ENCODE measurements at regions not wholly inside any gene's neighbourhood (a gene's known extent, or its start where the extent isn't known, plus 50 kb on each side); places are given as distances from the start of the nearest gene placed in this dataset.

GRCh38 chr7:81221527-81222217 lies 302.8 kb upstream of the SEMA3C start:
- no peaks in the 10 kb centered on the region for H3K4me1 ChIP-seq (ENCODE audit: control insufficient read depth, insufficient read depth, low read length)

DNA sequence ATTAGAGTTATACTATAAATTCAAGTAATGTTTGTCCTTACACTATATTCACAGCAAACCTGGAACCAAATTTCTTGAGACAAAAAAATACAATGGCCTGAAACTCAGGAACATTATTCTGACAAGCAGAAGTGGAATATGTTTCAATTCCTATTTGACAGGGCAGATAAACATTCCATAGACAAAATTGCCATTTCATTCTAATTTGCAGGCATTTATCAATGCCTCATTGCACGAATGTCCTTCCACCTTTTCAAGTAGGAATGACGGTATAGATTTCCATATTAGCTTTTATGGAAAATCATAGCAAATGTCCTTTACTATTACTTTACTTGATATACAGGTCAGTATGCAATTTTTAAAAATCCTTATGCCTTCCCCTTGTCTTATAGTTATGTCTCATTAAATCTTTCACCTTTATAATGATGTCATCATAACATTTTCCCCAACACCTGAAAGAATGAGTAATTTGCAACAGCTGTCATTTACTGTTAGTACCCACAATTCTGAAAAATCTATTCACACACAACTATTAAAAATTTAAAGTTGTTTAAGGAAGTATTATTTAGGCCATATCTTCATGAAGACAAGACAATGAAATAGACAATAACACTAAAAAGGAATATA lies 299.7 kb upstream of the SEMA3C start:
- H3K4me3 ChIP-seq (ENCODE audit: low read depth, low read length) = no peak overlapping the region
- no CpG with 5 or more reads among the region's 2 CpGs for WGBS (ENCODE audit: insufficient coverage)
- H3K27me3 ChIP-seq (ENCODE audit: control insufficient read depth, insufficient read depth, low read length) = no peaks in the 10 kb centered on the region
- no peaks in the 10 kb centered on the region for H3K4me1 ChIP-seq (ENCODE audit: control insufficient read depth, insufficient read depth, low read length)
- no peaks in the 10 kb centered on the region for H3K36me3 ChIP-seq (ENCODE audit: control insufficient read depth, insufficient read depth, low read length)
- no peak for DNase-seq (ENCODE audit: low read depth in 4 of 6, low spot score in 6 of 6)
- no peak overlapping the region for H3K27ac ChIP-seq (ENCODE audit: low read depth, low read length)
- H3K9me3 ChIP-seq (ENCODE audit: control insufficient read depth, insufficient read depth, low read length) = no peaks in the 10 kb centered on the region

More at GRCh38 chr7:81221527-81222217, 302.8 kb upstream of the SEMA3C start:
- Histone ChIP-seq H3K36me3 (ENCODE audit: control insufficient read depth, insufficient read depth, low read length) (no peaks in the 10 kb centered on the region), H3K27me3 (ENCODE audit: control insufficient read depth, insufficient read depth, low read length) (no peaks in the 10 kb centered on the region), H3K27ac (ENCODE audit: low read depth, low read length) (no peak overlapping the region), H3K4me3 (ENCODE audit: low read depth, low read length) (no peak overlapping the region), H3K9me3 (ENCODE audit: control insufficient read depth, insufficient read depth, low read length) (peaks cover 2% of the 10 kb centered on the region)
- WGBS (ENCODE audit: insufficient coverage) = 86% methylated on average over 1 of the region's 3 CpGs
- no peak for DNase-seq (ENCODE audit: low read depth in 4 of 6, low spot score in 6 of 6)

GRCh38 chr7:81213394-81213793 lies 294.5 kb upstream of the SEMA3C start:
- no peaks in the 10 kb centered on the region for H3K27me3 ChIP-seq (ENCODE audit: control insufficient read depth, insufficient read depth, low read length)
- no peak for DNase-seq (ENCODE audit: low read depth in 4 of 6, low spot score in 6 of 6)
- H3K36me3 ChIP-seq (ENCODE audit: control insufficient read depth, insufficient read depth, low read length) = no peaks in the 10 kb centered on the region
- no peaks in the 10 kb centered on the region for H3K4me1 ChIP-seq (ENCODE audit: control insufficient read depth, insufficient read depth, low read length)
- no peaks in the 10 kb centered on the region for H3K9me3 ChIP-seq (ENCODE audit: control insufficient read depth, insufficient read depth, low read length)
- H3K27ac ChIP-seq (ENCODE audit: low read depth, low read length) = no peak overlapping the region
- no peak overlapping the region for H3K4me3 ChIP-seq (ENCODE audit: low read depth, low read length)

DNA sequence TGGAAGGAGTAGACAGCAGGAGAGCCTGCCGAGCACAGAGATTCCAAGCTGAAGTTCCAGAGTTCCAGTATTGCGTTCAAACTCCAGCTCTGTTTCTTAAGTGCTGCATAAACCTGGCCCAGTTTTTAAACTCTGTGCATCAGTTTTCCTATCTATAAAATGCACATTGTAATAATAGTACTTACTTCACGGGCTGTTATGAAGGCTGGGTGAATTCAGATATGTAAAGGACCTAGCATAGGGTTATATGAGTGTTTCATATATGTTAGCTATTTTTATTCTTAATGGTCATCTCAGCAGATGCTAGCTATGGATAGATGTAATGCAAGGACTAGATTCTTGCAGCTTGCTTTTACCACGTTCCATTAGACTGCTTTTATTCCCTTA lies 293.1 kb upstream of the SEMA3C start:
- no CpG with 5 or more reads among the region's 4 CpGs for WGBS (ENCODE audit: insufficient coverage)
- no peak overlapping the region for H3K27ac ChIP-seq (ENCODE audit: low read depth, low read length)

GRCh38 chr7:81211204-81211933 lies 292.5 kb upstream of the SEMA3C start:
- Histone ChIP-seq H3K4me1 (ENCODE audit: control insufficient read depth, insufficient read depth, low read length) (no peaks in the 10 kb centered on the region), H3K4me3 (ENCODE audit: low read depth, low read length) (no peak overlapping the region), H3K27ac (ENCODE audit: low read depth, low read length) (no peak overlapping the region), H3K27me3 (ENCODE audit: control insufficient read depth, insufficient read depth, low read length) (no peaks in the 10 kb centered on the region), H3K9me3 (ENCODE audit: control insufficient read depth, insufficient read depth, low read length) (no peaks in the 10 kb centered on the region), H3K36me3 (ENCODE audit: control insufficient read depth, insufficient read depth, low read length) (no peaks in the 10 kb centered on the region)
- no peak for DNase-seq (ENCODE audit: low read depth in 4 of 6, low spot score in 6 of 6)
- no CpG with 5 or more reads among the region's 6 CpGs for WGBS (ENCODE audit: insufficient coverage)

More for the DNA sequence above, 293.1 kb upstream of the SEMA3C start:
- H3K4me3 ChIP-seq (ENCODE audit: low read depth, low read length) = no peak overlapping the region
- H3K36me3 ChIP-seq (ENCODE audit: control insufficient read depth, insufficient read depth, low read length) = no peaks in the 10 kb centered on the region
- DNase-seq (ENCODE audit: low read depth in 4 of 6, low spot score in 6 of 6) = no peak
- no peaks in the 10 kb centered on the region for H3K27me3 ChIP-seq (ENCODE audit: control insufficient read depth, insufficient read depth, low read length)
- no peaks in the 10 kb centered on the region for H3K4me1 ChIP-seq (ENCODE audit: control insufficient read depth, insufficient read depth, low read length)
- H3K9me3 ChIP-seq (ENCODE audit: control insufficient read depth, insufficient read depth, low read length) = no peaks in the 10 kb centered on the region

- 80% methylated on average over 1 of the region's 2 CpGs for WGBS (ENCODE audit: insufficient coverage)
- Histone ChIP-seq H3K36me3 (ENCODE audit: control insufficient read depth, insufficient read depth, low read length) (no peaks in the 10 kb centered on the region), H3K27me3 (ENCODE audit: control insufficient read depth, insufficient read depth, low read length) (no peaks in the 10 kb centered on the region), H3K4me1 (ENCODE audit: control insufficient read depth, insufficient read depth, low read length) (no peaks in the 10 kb centered on the region), H3K4me3 (ENCODE audit: low read depth, low read length) (no peak overlapping the region), H3K27ac (ENCODE audit: low read depth, low read length) (no peak overlapping the region), H3K9me3 (ENCODE audit: control insufficient read depth, insufficient read depth, low read length) (no peaks in the 10 kb centered on the region)
- DNase-seq (ENCODE audit: low read depth in 4 of 6, low spot score in 6 of 6) = peak in 2 of 6 donors; percentile 9 to 35
Observed at GRCh38 chr7:81210137-81211064, 291.6 kb upstream of the SEMA3C start.

GRCh38 chr7:81209059-81209458 lies 290.2 kb upstream of the SEMA3C start:
- no peaks in the 10 kb centered on the region for H3K9me3 ChIP-seq (ENCODE audit: control insufficient read depth, insufficient read depth, low read length)
- H3K4me3 ChIP-seq (ENCODE audit: low read depth, low read length) = no peak overlapping the region
- H3K27me3 ChIP-seq (ENCODE audit: control insufficient read depth, insufficient read depth, low read length) = no peaks in the 10 kb centered on the region
- WGBS (ENCODE audit: insufficient coverage) = 91% methylated on average over 1 of the region's 2 CpGs
- no peaks in the 10 kb centered on the region for H3K4me1 ChIP-seq (ENCODE audit: control insufficient read depth, insufficient read depth, low read length)
- H3K36me3 ChIP-seq (ENCODE audit: control insufficient read depth, insufficient read depth, low read length) = no peaks in the 10 kb centered on the region
- H3K27ac ChIP-seq (ENCODE audit: low read depth, low read length) = no peak overlapping the region
- DNase-seq (ENCODE audit: low read depth in 4 of 6, low spot score in 6 of 6) = no peak

DNA sequence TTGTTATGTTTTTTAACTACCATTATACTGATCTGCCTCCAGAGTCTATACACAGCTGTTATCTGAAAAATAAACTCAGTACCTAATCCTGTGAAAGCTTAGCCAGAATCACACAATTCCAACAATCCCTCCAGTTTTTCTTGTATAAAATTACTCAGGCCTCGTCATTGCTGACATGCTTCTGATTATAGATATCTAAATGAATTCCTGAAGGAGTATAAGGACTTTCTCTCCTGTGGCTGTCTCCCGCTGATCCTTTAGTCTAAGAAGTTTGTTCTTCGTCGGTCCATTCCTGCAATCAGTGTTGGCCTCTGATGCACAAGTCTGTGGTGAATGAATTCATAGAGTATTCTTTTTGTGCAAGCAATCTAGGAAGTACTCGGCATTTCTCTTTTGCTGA lies 288.9 kb upstream of the SEMA3C start:
- Histone ChIP-seq H3K27me3 (ENCODE audit: control insufficient read depth, insufficient read depth, low read length) (no peaks in the 10 kb centered on the region), H3K4me1 (ENCODE audit: control insufficient read depth, insufficient read depth, low read length) (no peaks in the 10 kb centered on the region), H3K36me3 (ENCODE audit: control insufficient read depth, insufficient read depth, low read length) (no peaks in the 10 kb centered on the region), H3K4me3 (ENCODE audit: low read depth, low read length) (no peak overlapping the region), H3K27ac (ENCODE audit: low read depth, low read length) (no peak overlapping the region), H3K9me3 (ENCODE audit: control insufficient read depth, insufficient read depth, low read length) (no peaks in the 10 kb centered on the region)
- WGBS (ENCODE audit: insufficient coverage) = 80% methylated on average over 1 of the region's 5 CpGs
- peak in 1 of 6 donors; percentile 13 for DNase-seq (ENCODE audit: low read depth in 4 of 6, low spot score in 6 of 6)

- WGBS (ENCODE audit: insufficient coverage) = 86% methylated on average over 1 of the region's 2 CpGs
- no peak for DNase-seq (ENCODE audit: low read depth in 4 of 6, low spot score in 6 of 6)
- H3K36me3 ChIP-seq (ENCODE audit: control insufficient read depth, insufficient read depth, low read length) = no peaks in the 10 kb centered on the region
Observed at GRCh38 chr7:81206667-81207360, 288.0 kb upstream of the SEMA3C start.

More at GRCh38 chr7:81206667-81207360, 288.0 kb upstream of the SEMA3C start:
- Histone ChIP-seq H3K4me1 (ENCODE audit: control insufficient read depth, insufficient read depth, low read length) (no peaks in the 10 kb centered on the region), H3K9me3 (ENCODE audit: control insufficient read depth, insufficient read depth, low read length) (no peaks in the 10 kb centered on the region), H3K4me3 (ENCODE audit: low read depth, low read length) (no peak overlapping the region), H3K27me3 (ENCODE audit: control insufficient read depth, insufficient read depth, low read length) (no peaks in the 10 kb centered on the region), H3K27ac (ENCODE audit: low read depth, low read length) (no peak overlapping the region)
